ENCODE measurements at regions not wholly inside any gene's neighbourhood (a gene's known extent, or its start where the extent isn't known, plus 50 kb on each side); places are given as distances from the start of the nearest gene placed in this dataset.

- TF ChIP-seq CTCF (IDR thresholded peaks at IDR 0.05) (no peak), EP300 (IDR thresholded peaks at IDR 0.05) (no peak)
Observed at GRCh38 chr6:24004062-24004461, 122.0 kb upstream of the NRSN1 start.

Measured in tibial nerve (tissue), 4 donors.